ENCODE measurements at regions not wholly inside any gene's neighbourhood (a gene's known extent, or its start where the extent isn't known, plus 50 kb on each side); places are given as distances from the start of the nearest gene placed in this dataset.
"Not testable (repeated sequence)": the region's sequence is repeated elsewhere in the genome, so short reads cannot be mapped to it uniquely, and the experiment has no call there.

DNA sequence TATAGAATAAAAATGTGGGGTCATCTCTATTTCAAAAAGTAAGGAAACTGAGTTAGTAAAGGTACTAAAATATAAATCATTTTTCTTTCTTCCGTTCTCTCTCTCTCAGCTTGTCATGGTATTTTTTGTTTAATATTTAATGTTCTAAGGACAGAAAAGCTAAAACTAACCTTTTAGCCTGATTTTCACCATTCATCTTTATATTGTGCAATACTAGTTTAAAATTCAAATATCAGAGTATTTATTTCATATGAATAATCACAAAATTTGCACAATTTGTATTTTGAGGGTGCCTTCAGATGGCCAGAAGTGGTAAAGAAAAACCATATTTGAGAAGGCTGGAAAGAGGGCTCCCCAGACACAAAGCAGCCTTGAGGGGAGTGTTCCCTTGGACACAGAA, 197.6 kb upstream of the AR start:
- peaks cover 27% of the 10 kb centered on the region for H3K9me3 Mint-ChIP-seq (ENCODE audit: unreplicated experiment)
- TF ChIP-seq, protein P1, sequence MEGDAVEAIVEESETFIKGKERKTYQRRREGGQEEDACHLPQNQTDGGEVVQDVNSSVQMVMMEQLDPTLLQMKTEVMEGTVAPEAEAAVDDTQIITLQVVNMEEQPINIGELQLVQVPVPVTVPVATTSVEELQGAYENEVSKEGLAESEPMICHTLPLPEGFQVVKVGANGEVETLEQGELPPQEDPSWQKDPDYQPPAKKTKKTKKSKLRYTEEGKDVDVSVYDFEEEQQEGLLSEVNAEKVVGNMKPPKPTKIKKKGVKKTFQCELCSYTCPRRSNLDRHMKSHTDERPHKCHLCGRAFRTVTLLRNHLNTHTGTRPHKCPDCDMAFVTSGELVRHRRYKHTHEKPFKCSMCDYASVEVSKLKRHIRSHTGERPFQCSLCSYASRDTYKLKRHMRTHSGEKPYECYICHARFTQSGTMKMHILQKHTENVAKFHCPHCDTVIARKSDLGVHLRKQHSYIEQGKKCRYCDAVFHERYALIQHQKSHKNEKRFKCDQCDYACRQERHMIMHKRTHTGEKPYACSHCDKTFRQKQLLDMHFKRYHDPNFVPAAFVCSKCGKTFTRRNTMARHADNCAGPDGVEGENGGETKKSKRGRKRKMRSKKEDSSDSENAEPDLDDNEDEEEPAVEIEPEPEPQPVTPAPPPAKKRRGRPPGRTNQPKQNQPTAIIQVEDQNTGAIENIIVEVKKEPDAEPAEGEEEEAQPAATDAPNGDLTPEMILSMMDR (IDR thresholded peaks at IDR 0.05), result no peak
- no peaks in the 10 kb centered on the region for H3K4me1 Mint-ChIP-seq (ENCODE audit: unreplicated experiment)
- no peaks in the 10 kb centered on the region for H3K27me3 Mint-ChIP-seq (ENCODE audit: unreplicated experiment)
- H3K27ac Mint-ChIP-seq (ENCODE audit: unreplicated experiment), result no peak overlapping the region
- no peak overlapping the region for H3K4me3 Mint-ChIP-seq (ENCODE audit: unreplicated experiment)
- no peak for DNase-seq (ENCODE audit: extremely low spot score, unreplicated experiment)
- H3K36me3 Mint-ChIP-seq (ENCODE audit: unreplicated experiment), result no peaks in the 10 kb centered on the region

DNA sequence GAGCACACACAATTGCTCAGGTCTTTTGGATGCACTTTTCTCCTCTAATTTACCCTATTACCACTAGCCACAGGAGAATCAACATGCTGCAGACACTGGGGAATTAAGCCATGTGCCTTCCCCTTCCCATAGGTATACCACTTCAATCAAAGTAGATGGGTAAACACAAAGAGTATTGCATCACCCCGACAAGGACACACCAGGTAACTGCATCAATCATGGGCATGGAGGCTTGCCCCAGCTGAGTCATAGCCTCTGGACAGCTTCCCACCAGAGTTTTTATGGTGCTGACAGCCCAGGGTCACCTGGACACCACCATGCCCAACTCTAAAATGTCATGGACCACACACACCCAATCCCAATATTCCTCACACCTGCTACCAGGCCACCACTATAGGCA, 197.2 kb upstream of the AR start:
- no peak for DNase-seq (ENCODE audit: extremely low spot score, unreplicated experiment)
- Mint-ChIP-seq H3K4me3 (ENCODE audit: unreplicated experiment) (no peak overlapping the region), H3K27ac (ENCODE audit: unreplicated experiment) (no peak overlapping the region), H3K36me3 (ENCODE audit: unreplicated experiment) (no peaks in the 10 kb centered on the region), H3K9me3 (ENCODE audit: unreplicated experiment) (peaks cover 30% of the 10 kb centered on the region), H3K4me1 (ENCODE audit: unreplicated experiment) (no peaks in the 10 kb centered on the region), H3K27me3 (ENCODE audit: unreplicated experiment) (no peaks in the 10 kb centered on the region)
- TF ChIP-seq, protein P1 (IDR thresholded peaks at IDR 0.05), result no peak

DNA sequence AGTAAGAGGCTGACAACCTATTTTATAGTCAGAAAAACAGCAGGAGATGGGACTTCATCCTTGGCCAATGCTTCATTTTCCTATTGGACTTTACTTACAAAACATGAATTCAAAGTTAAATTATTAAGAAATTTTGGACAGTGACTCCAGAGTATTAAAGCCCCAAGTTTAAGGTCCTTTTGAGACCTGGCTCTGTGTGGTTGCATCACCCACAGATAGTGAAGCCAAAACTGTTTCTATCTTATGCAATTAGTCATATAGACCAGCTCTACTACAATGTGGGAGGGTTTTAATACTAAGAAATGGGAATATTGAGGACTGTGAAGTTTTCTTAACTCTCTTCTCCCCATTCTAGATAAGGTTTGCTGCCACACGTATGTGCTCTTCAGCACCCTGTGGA, 196.7 kb upstream of the AR start:
- no peaks in the 10 kb centered on the region for H3K4me1 Mint-ChIP-seq (ENCODE audit: unreplicated experiment)
- peaks cover 30% of the 10 kb centered on the region for H3K9me3 Mint-ChIP-seq (ENCODE audit: unreplicated experiment)
- no peaks in the 10 kb centered on the region for H3K27me3 Mint-ChIP-seq (ENCODE audit: unreplicated experiment)
- no peaks in the 10 kb centered on the region for H3K36me3 Mint-ChIP-seq (ENCODE audit: unreplicated experiment)
- H3K4me3 Mint-ChIP-seq (ENCODE audit: unreplicated experiment), result no peak overlapping the region
- TF ChIP-seq, protein P1 (IDR thresholded peaks at IDR 0.05), result no peak
- DNase-seq (ENCODE audit: extremely low spot score, unreplicated experiment), result no peak
- H3K27ac Mint-ChIP-seq (ENCODE audit: unreplicated experiment), result no peak overlapping the region

DNA sequence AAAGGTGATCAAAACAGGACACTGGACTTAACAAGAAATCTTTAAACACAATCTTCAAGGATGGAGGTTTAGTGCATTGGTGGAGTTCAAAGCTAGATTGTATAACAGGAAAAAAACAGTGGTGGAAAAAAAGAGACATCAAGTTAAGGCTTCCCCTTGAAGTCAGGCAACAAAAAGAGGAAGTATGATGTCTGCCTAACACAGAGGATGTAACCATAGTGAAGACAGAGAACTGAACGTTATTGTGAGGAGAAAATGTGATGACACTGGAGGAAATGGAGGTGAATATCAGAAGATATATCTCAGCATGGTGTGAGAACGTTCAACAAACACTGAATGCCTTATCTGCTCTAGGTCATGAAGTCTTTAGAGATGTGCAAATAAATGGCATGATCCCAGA, 192.4 kb upstream of the AR start:
- Mint-ChIP-seq H3K27ac (ENCODE audit: unreplicated experiment) (no peak overlapping the region), H3K27me3 (ENCODE audit: unreplicated experiment) (no peaks in the 10 kb centered on the region), H3K9me3 (ENCODE audit: unreplicated experiment) (peaks cover 39% of the 10 kb centered on the region), H3K4me3 (ENCODE audit: unreplicated experiment) (no peak overlapping the region), H3K4me1 (ENCODE audit: unreplicated experiment) (no peaks in the 10 kb centered on the region), H3K36me3 (ENCODE audit: unreplicated experiment) (no peaks in the 10 kb centered on the region)
- DNase-seq (ENCODE audit: extremely low spot score, unreplicated experiment), result no peak
- TF ChIP-seq, protein P1 (IDR thresholded peaks at IDR 0.05), result no peak

DNA sequence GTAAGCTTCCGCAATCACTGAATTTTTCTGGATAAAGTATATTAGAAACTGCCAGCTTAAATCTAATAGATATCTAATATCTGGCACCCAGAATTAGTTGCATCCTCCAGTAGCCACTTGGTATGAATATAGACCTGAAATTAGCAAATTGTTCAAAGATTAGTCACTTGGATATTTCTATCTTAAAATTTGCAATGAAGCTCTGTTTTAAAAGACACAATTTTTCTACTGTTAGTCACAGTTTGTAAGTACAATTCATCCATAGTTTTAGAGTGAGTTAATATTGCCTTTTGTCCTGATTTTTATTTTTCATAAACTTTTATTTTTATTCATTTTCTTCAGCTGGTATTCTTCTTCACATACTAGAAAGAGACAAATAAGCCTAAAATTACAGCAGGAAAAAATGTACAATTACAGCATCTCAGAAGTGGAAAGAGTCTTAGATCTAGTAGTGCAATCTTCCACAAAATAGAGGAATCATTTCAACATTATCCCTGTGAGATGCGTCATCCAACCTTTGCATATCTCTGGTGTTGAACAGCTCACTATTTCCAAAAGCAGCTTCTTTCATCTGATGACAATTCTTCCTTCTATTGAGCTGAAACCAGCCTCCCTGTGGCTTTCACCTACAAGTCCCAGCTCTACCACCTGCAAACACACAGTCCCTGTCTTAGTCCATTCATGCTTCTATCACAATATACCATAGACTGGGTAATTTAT, 190.0 kb upstream of the AR start:
- no peaks in the 10 kb centered on the region for H3K27me3 Mint-ChIP-seq (ENCODE audit: unreplicated experiment)
- no peak overlapping the region for H3K4me3 Mint-ChIP-seq (ENCODE audit: unreplicated experiment)
- TF ChIP-seq, protein P1 (IDR thresholded peaks at IDR 0.05), result no peak
- no peaks in the 10 kb centered on the region for H3K4me1 Mint-ChIP-seq (ENCODE audit: unreplicated experiment)
- no peak overlapping the region for H3K27ac Mint-ChIP-seq (ENCODE audit: unreplicated experiment)
- DNase-seq (ENCODE audit: extremely low spot score, unreplicated experiment), result no peak
- peaks cover 43% of the 10 kb centered on the region for H3K9me3 Mint-ChIP-seq (ENCODE audit: unreplicated experiment)
- no peaks in the 10 kb centered on the region for H3K36me3 Mint-ChIP-seq (ENCODE audit: unreplicated experiment)

DNA sequence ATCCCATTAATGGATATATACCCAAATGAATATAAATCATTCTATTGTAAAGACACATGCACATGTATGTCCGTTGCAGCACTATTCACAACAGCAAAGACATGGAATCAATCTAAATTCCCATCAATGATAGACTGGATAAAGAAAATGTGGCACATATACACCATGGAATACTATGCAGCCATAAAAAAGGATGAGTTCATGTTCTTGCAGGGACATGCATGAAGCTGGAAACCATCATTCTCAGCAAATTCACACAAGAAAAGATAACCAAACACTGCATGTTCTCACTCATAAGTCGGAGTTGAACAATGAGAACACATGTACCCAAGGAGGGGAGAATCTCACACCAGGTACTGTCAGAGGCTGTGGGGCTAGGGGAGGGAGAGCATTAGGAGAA, 182.6 kb upstream of the AR start:
- H3K27ac Mint-ChIP-seq (ENCODE audit: unreplicated experiment); H3K36me3 Mint-ChIP-seq (ENCODE audit: unreplicated experiment); DNase-seq (ENCODE audit: extremely low spot score, unreplicated experiment); H3K27me3 Mint-ChIP-seq (ENCODE audit: unreplicated experiment); H3K4me1 Mint-ChIP-seq (ENCODE audit: unreplicated experiment); H3K4me3 Mint-ChIP-seq (ENCODE audit: unreplicated experiment): not testable (repeated sequence)
- peaks cover 41% of the 10 kb centered on the region for H3K9me3 Mint-ChIP-seq (ENCODE audit: unreplicated experiment)
